Stimulated activated memory B cell treated with anti-CD40 and anti-IgM and Interleukin-4, amounts not matched to agents 10 μg/mL and 1 μg/mL and 100 μg/mL, for 72 hours (primary cell): ENCODE measurements at regions not wholly inside any gene's neighbourhood (a gene's known extent, or its start where the extent isn't known, plus 50 kb on each side); places are given as distances from the start of the nearest gene placed in this dataset.
"Not testable (repeated sequence)": the region's sequence is repeated elsewhere in the genome, so short reads cannot be mapped to it uniquely, and the experiment has no call there.

Source experiments
- ATAC-seq: fragments of 150-1000 bp; cut with Tn5 transposase; 2 replicates; pipeline ENCODE4 v1.10.0; 2021
- H3K27ac Mint-ChIP-seq: one replicate; pipeline ENCODE4 v1.8.0; 2022; ENCODE audit warnings: mild to moderate bottlenecking, mixed read lengths
- H3K27me3 Mint-ChIP-seq: one replicate; pipeline ENCODE4 v1.8.0; 2022; ENCODE audit warnings: mixed read lengths
- H3K36me3 Mint-ChIP-seq: one replicate; pipeline ENCODE4 v1.8.0; 2022; ENCODE audit warnings: mixed read lengths
- H3K4me1 Mint-ChIP-seq: one replicate; pipeline ENCODE4 v1.8.0; 2022; ENCODE audit warnings: mixed read lengths
- H3K4me3 Mint-ChIP-seq: one replicate; pipeline ENCODE4 v1.8.0; 2022; ENCODE audit warnings: mild to moderate bottlenecking, moderate library complexity, mixed read lengths
- H3K9me3 Mint-ChIP-seq: one replicate; pipeline ENCODE4 v1.8.0; 2022; ENCODE audit warnings: mixed read lengths

DNA sequence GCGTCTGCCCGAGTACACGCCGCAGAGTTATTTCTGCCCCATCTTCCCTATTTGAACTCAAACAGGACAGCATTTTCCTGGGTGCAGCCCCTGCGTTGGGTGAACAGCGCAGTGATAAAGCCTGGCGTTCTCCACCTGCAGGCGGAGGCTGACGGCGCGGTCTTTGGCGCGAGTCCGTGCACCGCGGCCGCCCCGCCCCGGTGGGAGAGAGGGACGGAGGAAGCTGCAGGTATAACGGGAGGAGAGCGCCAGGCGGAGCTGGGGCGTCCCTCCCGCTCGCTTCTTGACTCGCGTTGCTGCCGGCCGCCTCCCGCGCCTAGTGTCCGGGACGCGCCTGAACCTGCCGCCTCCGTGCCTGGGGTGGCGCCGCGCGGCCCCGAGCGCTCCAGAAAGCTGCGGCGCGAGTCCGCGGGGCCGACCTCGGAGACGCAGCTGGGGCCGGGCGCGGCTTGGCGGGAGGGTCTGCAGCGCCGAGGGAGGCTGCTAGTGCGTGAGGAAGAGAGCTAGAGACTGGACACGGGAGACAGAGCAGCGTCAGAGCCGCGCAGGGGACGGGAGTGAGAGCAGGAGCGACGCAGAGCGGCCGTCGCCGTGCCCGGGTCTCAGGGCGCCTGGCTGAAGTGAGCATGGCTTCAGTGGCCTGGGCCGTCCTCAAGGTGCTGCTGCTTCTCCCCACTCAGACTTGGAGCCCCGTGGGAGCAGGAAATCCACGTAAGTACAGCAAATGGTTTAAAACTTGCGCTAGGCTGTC lies 140.7 kb downstream of the SPATA31A7 start:
- H3K36me3 Mint-ChIP-seq, H3K27me3 Mint-ChIP-seq, H3K27ac Mint-ChIP-seq, ATAC-seq, H3K9me3 Mint-ChIP-seq, H3K4me1 Mint-ChIP-seq: not testable (repeated sequence)
- H3K4me3 Mint-ChIP-seq = peak overlapping the region; percentile 47

DNA sequence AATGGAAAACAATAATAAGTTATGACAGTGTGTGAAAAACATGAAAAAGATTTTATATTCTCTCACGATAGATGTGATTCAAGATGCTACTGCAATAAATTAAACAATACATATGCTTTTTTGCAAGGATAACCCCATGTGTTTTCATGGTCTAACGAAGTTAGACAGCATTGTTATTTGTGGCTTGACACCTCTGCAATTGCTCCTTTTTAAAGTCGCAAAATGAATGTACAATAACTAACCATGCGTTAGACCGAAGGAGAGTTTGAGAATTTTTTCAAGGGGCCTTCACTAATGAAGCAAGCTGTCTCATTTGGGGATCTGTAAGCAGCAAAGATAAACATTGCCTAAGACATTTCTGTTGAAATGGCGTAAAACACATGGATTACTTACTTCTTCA lies 167.1 kb downstream of the SPATA31A7 start:
- not testable (repeated sequence) for H3K36me3 Mint-ChIP-seq, H3K27me3 Mint-ChIP-seq, ATAC-seq, H3K4me3 Mint-ChIP-seq, H3K4me1 Mint-ChIP-seq, H3K27ac Mint-ChIP-seq, H3K9me3 Mint-ChIP-seq

DNA sequence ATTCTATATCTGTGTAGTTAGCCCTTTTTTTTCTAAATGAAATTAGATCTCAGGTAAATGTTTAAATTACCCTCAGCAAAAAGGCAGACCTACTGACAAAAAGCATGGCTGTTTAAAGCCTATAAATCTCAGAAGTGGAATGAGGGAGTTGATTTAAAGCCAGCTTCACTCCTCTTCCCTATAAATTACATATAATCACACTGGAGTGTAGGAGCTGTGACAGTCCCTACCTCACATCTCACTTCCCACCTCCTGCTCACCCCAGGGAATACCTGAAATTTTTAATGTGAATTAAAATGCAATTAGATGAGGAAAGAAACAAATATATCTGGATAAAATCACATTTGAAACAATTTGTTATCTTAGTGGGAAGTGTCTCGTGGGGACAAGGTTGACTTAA lies 184.6 kb downstream of the SPATA31A7 start:
- H3K27me3 Mint-ChIP-seq, H3K27ac Mint-ChIP-seq, H3K9me3 Mint-ChIP-seq, ATAC-seq, H3K36me3 Mint-ChIP-seq, H3K4me3 Mint-ChIP-seq, H3K4me1 Mint-ChIP-seq: not testable (repeated sequence)

DNA sequence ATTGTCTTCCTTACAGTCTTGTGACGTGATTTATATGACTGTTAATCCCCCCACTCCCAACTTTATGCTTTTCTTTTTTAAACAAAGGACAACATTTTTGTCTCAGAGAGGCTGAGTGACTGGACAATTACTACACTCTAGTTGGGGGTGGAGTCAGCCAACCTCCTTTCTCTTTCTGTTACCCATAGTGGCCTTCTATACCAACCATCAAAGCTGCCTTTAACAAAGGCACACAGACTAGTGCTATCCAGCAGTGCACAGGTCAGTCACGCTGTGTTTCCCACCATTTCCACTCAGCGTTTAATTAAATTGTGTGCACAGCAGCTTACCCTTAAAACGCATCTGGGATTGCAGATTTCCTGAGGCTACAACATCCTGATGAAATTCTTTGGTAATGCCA lies 186.3 kb downstream of the SPATA31A7 start:
- not testable (repeated sequence) for H3K9me3 Mint-ChIP-seq, ATAC-seq, H3K36me3 Mint-ChIP-seq, H3K27ac Mint-ChIP-seq, H3K27me3 Mint-ChIP-seq, H3K4me1 Mint-ChIP-seq, H3K4me3 Mint-ChIP-seq

GRCh38 chr9:61386035-61386815 lies 196.4 kb downstream of the SPATA31A7 start:
- H3K9me3 Mint-ChIP-seq, H3K36me3 Mint-ChIP-seq, H3K27me3 Mint-ChIP-seq, H3K4me3 Mint-ChIP-seq, H3K4me1 Mint-ChIP-seq, ATAC-seq, H3K27ac Mint-ChIP-seq: not testable (repeated sequence)

DNA sequence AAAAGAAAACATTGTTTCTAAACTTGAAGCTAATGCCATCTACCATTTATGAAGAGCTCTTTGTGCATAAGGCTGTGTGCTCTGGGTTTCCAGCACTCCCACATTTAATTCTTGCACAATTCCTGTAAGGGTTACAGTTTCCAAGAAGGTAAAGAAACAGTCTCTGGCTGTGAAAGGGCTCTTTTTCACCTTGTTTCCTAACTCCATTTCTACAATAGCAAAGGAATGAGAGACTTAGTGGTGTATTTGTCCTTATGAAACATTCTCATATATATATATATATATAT lies 196.9 kb downstream of the SPATA31A7 start:
- not testable (repeated sequence) for H3K4me1 Mint-ChIP-seq, H3K4me3 Mint-ChIP-seq, H3K36me3 Mint-ChIP-seq, H3K27me3 Mint-ChIP-seq, ATAC-seq, H3K27ac Mint-ChIP-seq, H3K9me3 Mint-ChIP-seq

GRCh38 chr9:61402692-61403091 lies 212.9 kb downstream of the SPATA31A7 start:
- H3K27me3 Mint-ChIP-seq, H3K4me3 Mint-ChIP-seq, ATAC-seq, H3K4me1 Mint-ChIP-seq, H3K9me3 Mint-ChIP-seq, H3K27ac Mint-ChIP-seq, H3K36me3 Mint-ChIP-seq: not testable (repeated sequence)

GRCh38 chr9:61411933-61412605 lies 222.2 kb downstream of the SPATA31A7 start:
- not testable (repeated sequence) for H3K27ac Mint-ChIP-seq, H3K36me3 Mint-ChIP-seq, H3K4me1 Mint-ChIP-seq, H3K4me3 Mint-ChIP-seq, ATAC-seq, H3K9me3 Mint-ChIP-seq, H3K27me3 Mint-ChIP-seq

DNA sequence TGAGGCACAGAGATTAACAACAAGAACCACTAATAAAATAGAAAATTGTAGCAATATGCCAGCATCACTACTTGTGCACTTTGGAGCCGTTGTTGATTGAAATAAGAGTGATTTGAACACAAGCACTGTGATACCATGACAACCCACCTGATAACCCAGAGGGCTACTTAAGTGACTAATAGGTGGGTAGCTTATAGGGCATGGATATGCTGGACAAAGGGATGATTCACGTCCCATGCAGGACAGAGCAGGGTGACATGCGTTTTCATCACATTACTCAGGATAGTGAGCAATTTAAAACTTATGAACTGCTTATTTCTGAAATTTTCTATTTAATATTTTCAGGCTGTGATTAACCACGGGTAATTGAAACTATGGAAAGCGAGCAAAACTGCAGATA lies 222.9 kb downstream of the SPATA31A7 start:
- H3K27ac Mint-ChIP-seq, H3K9me3 Mint-ChIP-seq, H3K27me3 Mint-ChIP-seq, ATAC-seq, H3K36me3 Mint-ChIP-seq, H3K4me1 Mint-ChIP-seq, H3K4me3 Mint-ChIP-seq: not testable (repeated sequence)

GRCh38 chr9:61418174-61418573 lies 228.3 kb downstream of the SPATA31A7 start:
- H3K4me1 Mint-ChIP-seq, ATAC-seq, H3K36me3 Mint-ChIP-seq, H3K27me3 Mint-ChIP-seq, H3K9me3 Mint-ChIP-seq, H3K4me3 Mint-ChIP-seq, H3K27ac Mint-ChIP-seq: not testable (repeated sequence)

GRCh38 chr9:61420267-61420958 lies 230.6 kb downstream of the SPATA31A7 start:
- not testable (repeated sequence) for H3K27ac Mint-ChIP-seq, H3K36me3 Mint-ChIP-seq, H3K27me3 Mint-ChIP-seq, H3K9me3 Mint-ChIP-seq, ATAC-seq, H3K4me1 Mint-ChIP-seq, H3K4me3 Mint-ChIP-seq

DNA sequence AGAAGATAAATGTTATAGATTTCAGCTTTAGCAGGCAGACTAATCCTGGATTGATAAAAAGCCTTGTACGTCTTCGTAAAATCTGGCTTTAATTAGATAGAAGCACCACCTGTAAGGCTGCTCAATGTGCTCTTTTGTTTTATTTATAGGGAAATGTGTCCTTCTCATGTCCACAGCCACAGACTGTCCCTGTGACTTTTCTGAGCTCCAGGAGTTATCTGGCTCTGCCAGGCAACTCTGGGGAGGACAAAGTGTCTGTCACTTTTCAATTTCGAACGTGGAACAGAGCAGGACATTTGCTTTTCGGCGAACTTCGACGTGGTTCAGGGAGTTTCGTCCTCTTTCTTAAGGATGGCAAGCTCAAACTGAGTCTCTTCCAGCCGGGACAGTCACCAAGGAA lies 257.4 kb downstream of the SPATA31A7 start:
- H3K9me3 Mint-ChIP-seq, H3K27ac Mint-ChIP-seq, H3K4me1 Mint-ChIP-seq, H3K4me3 Mint-ChIP-seq, H3K27me3 Mint-ChIP-seq, ATAC-seq, H3K36me3 Mint-ChIP-seq: not testable (repeated sequence)

GRCh38 chr9:61460860-61461259 lies 271.0 kb downstream of the SPATA31A7 start:
- H3K4me1 Mint-ChIP-seq, H3K36me3 Mint-ChIP-seq, H3K9me3 Mint-ChIP-seq, H3K4me3 Mint-ChIP-seq, H3K27ac Mint-ChIP-seq, ATAC-seq, H3K27me3 Mint-ChIP-seq: not testable (repeated sequence)
